Body of pancreas (tissue), 4 donors: ENCODE measurements at regions not wholly inside any gene's neighbourhood (a gene's known extent, or its start where the extent isn't known, plus 50 kb on each side); places are given as distances from the start of the nearest gene placed in this dataset.

Experiments
- ATAC-seq: fragments of 150-250 bp; one replicate; pipeline ENCODE4 v1.9.1; 2016
- DNase-seq, 4 donors: peaks; one replicate each; pipeline ENCODE4 v3.0.0-alpha.2; 2019
- H3K27ac ChIP-seq, 4 donors: fragments of 200-600 bp; sonication (generic); 1 replicate in 3 of 4; 2 replicates in 1 of 4; pipeline versions ENCODE4 v1.5.1 to v1.6.1; 2016 to 2019; ENCODE audit warnings: mild to moderate bottlenecking in 1 of 4, mixed read lengths in 1 of 4, moderate library complexity in 1 of 4
- H3K27me3 ChIP-seq, 2 donors: fragments of 200-600 bp; sonication (generic); one replicate each; pipeline ENCODE4 v1.6.0; 2016; ENCODE audit warnings: mild to moderate bottlenecking in 1 of 2
- H3K36me3 ChIP-seq, 2 donors: fragments of 200-600 bp; sonication (generic); replicated peaks in 1 of 2; 2 replicates each; pipeline ENCODE4 v1.5.1; 2016; ENCODE audit warnings: low read depth in 2 of 2; ENCODE audit not compliant: insufficient read depth in 1 of 2
- H3K4me1 ChIP-seq: fragments of 200-600 bp; sonication (generic); one replicate; pipeline ENCODE4 v1.6.0; 2016
- H3K4me3 ChIP-seq, 2 donors: fragments of 200-600 bp; sonication (generic); 1 replicate in 1 of 2; 2 replicates in 1 of 2; pipeline ENCODE4 v1.5.1; 2016 to 2019
- H3K9me3 ChIP-seq, 3 donors: fragments of 200-600 bp; sonication (generic); 1 replicate in 2 of 3; 2 replicates in 1 of 3; pipeline ENCODE4 v1.5.1; 2016
- POLR2A ChIP-seq, 3 donors: fragments of 450-650 bp; IDR thresholded peaks; one replicate each; pipeline ENCODE4 v1.6.1; 2016; ENCODE audit warnings: antibody characterized with exemption in 3 of 3, mild to moderate bottlenecking in 2 of 3
- WGBS, 2 donors: methylation state at CpG; one replicate each; pipeline ENCODE4 v1.1.5; 2017; 5-methylcytosine and 5-hydroxymethylcytosine counted together
- intact Hi-C: fragments of 100-400 bp; cut with DNase I; formaldehyde crosslinking; loops from one replicate; pipeline ENCODE4 v1.15.1; 2023
- TF ChIP-seq, protein P1 (sequence below), 7 experiments: fragments of 450-650 bp in 4 of 7; fragments of 200-600 bp in 3 of 7; sonication (generic) in 3 of 7; IDR thresholded peaks; one replicate each; pipeline ENCODE4 v1.5.1; 2016 to 2019; ENCODE audit warnings: antibody characterized with exemption in 7 of 7

DNA sequence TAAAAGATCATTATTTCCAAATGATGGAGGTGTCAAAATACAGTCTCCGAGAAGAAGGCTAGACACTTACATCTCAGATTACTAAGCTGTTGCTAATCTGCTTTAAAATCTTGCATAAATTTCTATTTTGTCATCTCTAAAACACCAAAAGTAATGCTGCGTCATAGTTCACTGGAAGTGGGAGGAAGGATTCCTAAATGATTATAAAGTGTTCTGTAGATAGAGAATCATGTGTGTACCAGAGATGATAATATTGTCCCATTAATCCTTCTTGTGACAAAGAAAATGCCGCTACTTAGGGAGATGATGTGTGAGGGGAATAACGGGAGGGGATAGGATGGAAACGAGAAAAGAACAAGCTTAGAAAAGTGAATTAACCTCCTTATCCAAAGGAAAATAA is 268.6 kb downstream of the JRKL start:
- 55% methylated on average over 5 of the region's 5 CpGs for WGBS, 2 donors
- no peak for ATAC-seq

GRCh38 chr11:96664110-96664509 is 274.3 kb downstream of the JRKL start:
- H3K36me3 ChIP-seq = no peaks in the 10 kb centered on the region
- DNase-seq = no peak
- TF ChIP-seq, protein P1, sequence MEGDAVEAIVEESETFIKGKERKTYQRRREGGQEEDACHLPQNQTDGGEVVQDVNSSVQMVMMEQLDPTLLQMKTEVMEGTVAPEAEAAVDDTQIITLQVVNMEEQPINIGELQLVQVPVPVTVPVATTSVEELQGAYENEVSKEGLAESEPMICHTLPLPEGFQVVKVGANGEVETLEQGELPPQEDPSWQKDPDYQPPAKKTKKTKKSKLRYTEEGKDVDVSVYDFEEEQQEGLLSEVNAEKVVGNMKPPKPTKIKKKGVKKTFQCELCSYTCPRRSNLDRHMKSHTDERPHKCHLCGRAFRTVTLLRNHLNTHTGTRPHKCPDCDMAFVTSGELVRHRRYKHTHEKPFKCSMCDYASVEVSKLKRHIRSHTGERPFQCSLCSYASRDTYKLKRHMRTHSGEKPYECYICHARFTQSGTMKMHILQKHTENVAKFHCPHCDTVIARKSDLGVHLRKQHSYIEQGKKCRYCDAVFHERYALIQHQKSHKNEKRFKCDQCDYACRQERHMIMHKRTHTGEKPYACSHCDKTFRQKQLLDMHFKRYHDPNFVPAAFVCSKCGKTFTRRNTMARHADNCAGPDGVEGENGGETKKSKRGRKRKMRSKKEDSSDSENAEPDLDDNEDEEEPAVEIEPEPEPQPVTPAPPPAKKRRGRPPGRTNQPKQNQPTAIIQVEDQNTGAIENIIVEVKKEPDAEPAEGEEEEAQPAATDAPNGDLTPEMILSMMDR (IDR thresholded peaks at IDR 0.05) = no peak
- no peak for TF ChIP-seq POLR2A (IDR thresholded peaks at IDR 0.05)
- H3K9me3 ChIP-seq = no peaks in the 10 kb centered on the region
- no peaks in the 10 kb centered on the region for H3K27me3 ChIP-seq
- H3K4me3 ChIP-seq = no peak overlapping the region
- no peak overlapping the region for H3K27ac ChIP-seq
- intact Hi-C loops = no loop called here
- H3K4me1 ChIP-seq = no peaks in the 10 kb centered on the region
- no peak for ATAC-seq
- WGBS, 2 donors = 46 to 56% methylated on average over 2 of the region's 2 CpGs

More for the DNA sequence above, 268.6 kb downstream of the JRKL start:
- intact Hi-C loops = no loop called here
- no peak overlapping the region for H3K4me3 ChIP-seq
- H3K9me3 ChIP-seq = no peaks in the 10 kb centered on the region
- no peak overlapping the region for H3K27ac ChIP-seq
- TF ChIP-seq, protein P1 (IDR thresholded peaks at IDR 0.05) = no peak
- no peak for TF ChIP-seq POLR2A (IDR thresholded peaks at IDR 0.05)
- no peaks in the 10 kb centered on the region for H3K4me1 ChIP-seq
- no peak for DNase-seq
- H3K27me3 ChIP-seq = no peaks in the 10 kb centered on the region
- no peaks in the 10 kb centered on the region for H3K36me3 ChIP-seq

- no peaks in the 10 kb centered on the region for H3K9me3 ChIP-seq
- intact Hi-C loops = no loop called here
- H3K27me3 ChIP-seq = no peaks in the 10 kb centered on the region
- no peak overlapping the region for H3K27ac ChIP-seq
- no peak for TF ChIP-seq POLR2A (IDR thresholded peaks at IDR 0.05)
- TF ChIP-seq, protein P1 (IDR thresholded peaks at IDR 0.05) = no peak
- ATAC-seq (no peak), DNase-seq (no peak)
- WGBS, 2 donors = 18 to 34% methylated on average over 5 of the region's 5 CpGs
- no peak overlapping the region for H3K4me3 ChIP-seq
- H3K36me3 ChIP-seq = no peaks in the 10 kb centered on the region
- H3K4me1 ChIP-seq = no peaks in the 10 kb centered on the region
Observed at GRCh38 chr11:96680211-96681018, 290.6 kb downstream of the JRKL start.

DNA sequence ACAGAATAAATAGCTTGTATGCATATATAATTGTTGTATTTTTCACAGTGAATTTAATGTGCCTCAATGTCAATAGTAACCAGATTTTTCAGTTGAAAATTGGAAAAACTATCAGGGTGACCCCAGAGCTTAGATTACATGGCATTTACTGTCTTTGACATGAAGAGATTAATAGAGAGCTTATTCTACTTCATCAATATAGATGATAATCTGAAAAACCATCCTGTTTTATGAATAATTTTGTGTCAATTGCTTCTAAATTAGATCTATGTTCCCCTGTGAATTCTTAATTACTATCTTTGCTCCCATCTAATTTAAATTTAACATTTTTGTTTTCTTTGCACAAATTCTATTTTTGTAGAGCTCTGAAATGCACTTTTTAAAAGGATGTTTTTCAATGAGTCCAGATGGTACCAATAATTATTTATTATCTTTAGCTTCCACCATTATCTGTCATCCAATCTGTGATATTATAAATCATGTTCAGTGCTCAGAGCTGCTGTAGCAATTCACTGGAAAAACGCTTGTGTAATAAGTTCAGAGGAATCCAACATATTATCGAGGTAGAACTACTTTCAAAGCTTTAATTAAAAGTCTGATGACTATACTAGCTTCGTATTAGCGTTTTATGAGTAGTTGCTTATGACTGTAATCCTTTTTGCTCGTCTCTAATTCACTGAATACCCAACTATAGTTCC is 291.4 kb downstream of the JRKL start:
- DNase-seq (no peak), ATAC-seq (no peak)
- intact Hi-C loops = no loop called here
- no peak overlapping the region for H3K27ac ChIP-seq
- WGBS, 2 donors = 43 to 44% methylated on average over 5 of the region's 5 CpGs
- H3K36me3 ChIP-seq = no peaks in the 10 kb centered on the region
- H3K27me3 ChIP-seq = no peaks in the 10 kb centered on the region
- TF ChIP-seq, protein P1 (IDR thresholded peaks at IDR 0.05) = no peak
- no peaks in the 10 kb centered on the region for H3K4me1 ChIP-seq
- H3K9me3 ChIP-seq = no peaks in the 10 kb centered on the region
- no peak overlapping the region for H3K4me3 ChIP-seq
